WTC11 (cell line): ENCODE measurements at regions not wholly inside any gene's neighbourhood (a gene's known extent, or its start where the extent isn't known, plus 50 kb on each side); places are given as distances from the start of the nearest gene placed in this dataset.

ENCODE experiments used
- ATAC-seq: fragments of 200-7000 bp; cut with Tn5 transposase; 2 replicates; pipeline ENCODE4 v1.10.0; 2021; ENCODE audit warnings: mild to moderate bottlenecking, moderate library complexity
- CTCF ChIA-PET: fragments of 300-600 bp; sonication (Branson Sonifier 250); formaldehyde crosslinking; loops from one replicate; lab custom pipeline; 2021; ENCODE audit warnings: antibody characterized with exemption; lab: Charles Lee
- POLR2A ChIA-PET: fragments of 350-600 bp; sonication (Branson Sonifier 250); formaldehyde crosslinking; loops from one replicate; lab custom pipeline; 2021; ENCODE audit warnings: antibody characterized with exemption; lab: Charles Lee
- DNase-seq: peaks from one replicate; pipeline ENCODE4 v3.0.0; 2021; ENCODE audit warnings: low spot score
- H3K27ac Mint-ChIP-seq: 2 replicates; pipeline ENCODE4 v1.8.0; 2021; ENCODE audit warnings: mixed read lengths
- H3K27me3 Mint-ChIP-seq: 2 replicates; pipeline ENCODE4 v1.8.0; 2021; ENCODE audit warnings: low read depth, mild to moderate bottlenecking, moderate library complexity, mixed read lengths
- H3K36me3 Mint-ChIP-seq: 2 replicates; pipeline ENCODE4 v1.8.0; 2021; ENCODE audit warnings: mixed read lengths
- H3K4me1 Mint-ChIP-seq: 2 replicates; pipeline ENCODE4 v1.8.0; 2022; ENCODE audit warnings: mixed read lengths
- H3K4me3 Mint-ChIP-seq: 2 replicates; pipeline ENCODE4 v1.8.0; 2021; ENCODE audit warnings: mild to moderate bottlenecking, moderate library complexity, mixed read lengths
- H3K9me3 Mint-ChIP-seq: 2 replicates; pipeline ENCODE4 v1.8.0; 2021; ENCODE audit warnings: mixed read lengths
- ARID4B ChIP-seq: sonication (generic); formaldehyde crosslinking; IDR thresholded peaks from 2 replicates; pipeline ENCODE4 v1.8.0; 2023; ENCODE audit warnings: missing genetic modification reagents, mild to moderate bottlenecking, borderline replicate concordance
- ATF2 ChIP-seq: sonication (generic); formaldehyde crosslinking; IDR thresholded peaks from 2 replicates; pipeline ENCODE4 v1.8.1; 2022; ENCODE audit warnings: low read depth, missing genetic modification reagents, borderline replicate concordance
- ATF3 ChIP-seq: sonication (generic); formaldehyde crosslinking; conservative IDR thresholded peaks from 2 replicates; pipeline ENCODE4 v1.8.1; 2022; ENCODE audit warnings: mild to moderate bottlenecking, missing genetic modification reagents
- ELF4 ChIP-seq: sonication (generic); formaldehyde crosslinking; IDR thresholded peaks from 2 replicates; pipeline ENCODE4 v1.8.1; 2022; ENCODE audit warnings: low read depth, mild to moderate bottlenecking, moderate library complexity, missing genetic modification reagents
- ERG ChIP-seq: fragments of 250-450 bp; sonication (Bioruptor Pico); IDR thresholded peaks from 2 replicates; pipeline ENCODE4 v1.8.0; 2021; ENCODE audit warnings: mild to moderate bottlenecking
- ETV6 ChIP-seq: sonication (generic); formaldehyde crosslinking; IDR thresholded peaks from 2 replicates; pipeline ENCODE4 v1.8.1; 2022; ENCODE audit warnings: mild to moderate bottlenecking, missing genetic modification reagents
- GTF2I ChIP-seq: fragments of 250-450 bp; sonication (Bioruptor Pico); conservative IDR thresholded peaks from 2 replicates; pipeline ENCODE4 v1.4.0; 2021; ENCODE audit warnings: mild to moderate bottlenecking
- MAX ChIP-seq: sonication (generic); formaldehyde crosslinking; IDR thresholded peaks from 2 replicates; pipeline ENCODE4 v1.8.0; 2022; ENCODE audit warnings: mild to moderate bottlenecking, missing genetic modification reagents
- MLX ChIP-seq: sonication (generic); formaldehyde crosslinking; IDR thresholded peaks from 2 replicates; pipeline ENCODE4 v1.8.1; 2023; ENCODE audit warnings: mild to moderate bottlenecking, missing genetic modification reagents, moderate library complexity
- NFE2L1 ChIP-seq: sonication (generic); formaldehyde crosslinking; IDR thresholded peaks from 2 replicates; pipeline ENCODE4 v1.8.1; 2023; ENCODE audit warnings: missing genetic modification reagents
- NFYB ChIP-seq: sonication (generic); formaldehyde crosslinking; conservative IDR thresholded peaks from 2 replicates; pipeline ENCODE4 v1.8.0; 2022; ENCODE audit warnings: low read depth, missing genetic modification reagents
- NR1H2 ChIP-seq: sonication (generic); formaldehyde crosslinking; IDR thresholded peaks from 2 replicates; pipeline ENCODE4 v1.9.0; 2021; ENCODE audit warnings: mild to moderate bottlenecking, moderate library complexity, missing genetic modification reagents
- NR2C2 ChIP-seq: sonication (generic); formaldehyde crosslinking; IDR thresholded peaks from 2 replicates; pipeline ENCODE4 v1.8.0; 2022; ENCODE audit warnings: mild to moderate bottlenecking, missing genetic modification reagents
- NR3C1 ChIP-seq: sonication (generic); formaldehyde crosslinking; conservative IDR thresholded peaks from 2 replicates; pipeline ENCODE4 v1.8.1; 2023; ENCODE audit warnings: low read depth, mild to moderate bottlenecking, missing genetic modification reagents
- PREB ChIP-seq: sonication (generic); formaldehyde crosslinking; IDR thresholded peaks from 2 replicates; pipeline ENCODE4 v1.8.1; 2022; ENCODE audit warnings: mild to moderate bottlenecking, missing genetic modification reagents, moderate library complexity, borderline replicate concordance
- PRRX2 ChIP-seq: fragments of 250-450 bp; sonication (Bioruptor Pico); IDR thresholded peaks from 2 replicates; pipeline ENCODE4 v1.8.0; 2021; ENCODE audit warnings: mild to moderate bottlenecking
- RORB ChIP-seq: fragments of 250-450 bp; sonication (Bioruptor Pico); IDR thresholded peaks from 2 replicates; pipeline ENCODE4 v1.9.0; 2021; ENCODE audit warnings: mild to moderate bottlenecking
- SOX15 ChIP-seq: fragments of 250-450 bp; sonication (Bioruptor Pico); IDR thresholded peaks from 2 replicates; pipeline ENCODE4 v1.9.0; 2021; ENCODE audit warnings: mild to moderate bottlenecking
- ZNF121 ChIP-seq: sonication (generic); formaldehyde crosslinking; IDR thresholded peaks from 2 replicates; pipeline ENCODE4 v1.8.0; 2023; ENCODE audit warnings: missing genetic modification reagents
- ZNF423 ChIP-seq: fragments of 250-450 bp; sonication (Bioruptor Pico); IDR thresholded peaks from 2 replicates; pipeline ENCODE4 v2.1.2; 2022; ENCODE audit warnings: mild to moderate bottlenecking, moderate library complexity

- TF ChIP-seq MLX (CRISPR knock-in tag), result no peak
- TF ChIP-seq NR2C2 (CRISPR knock-in tag), result no peak
Measured at GRCh38 chrX:124275182-124275894, 57.1 kb upstream of the TEX13D start (continued).

- no peak for ATAC-seq
- TF ChIP-seq NFYB (CRISPR knock-in tag) (no peak), ZNF121 (CRISPR knock-in tag) (no peak), PRRX2 (CRISPR knock-in tag) (no peak), ETV6 (CRISPR knock-in tag) (no peak), SOX15 (no peak), MLX (CRISPR knock-in tag) (no peak), NR3C1 (no peak), ERG (CRISPR knock-in tag) (no peak), GTF2I (CRISPR knock-in tag) (no peak), MAX (CRISPR knock-in tag) (no peak), NR1H2 (CRISPR knock-in tag) (no peak), RORB (CRISPR knock-in tag) (no peak), NFE2L1 (CRISPR knock-in tag) (no peak), ATF3 (no peak), ARID4B (CRISPR knock-in tag) (no peak), ELF4 (CRISPR knock-in tag) (no peak), PREB (no peak), ZNF423 (CRISPR knock-in tag) (no peak), ATF2 (CRISPR knock-in tag) (no peak)
- ChIA-PET CTCF (no interaction called here), POLR2A (no interaction called here)
- H3K9me3 Mint-ChIP-seq, result no peaks in the 10 kb centered on the region
- no peak overlapping the region for H3K27ac Mint-ChIP-seq
- no peaks in the 10 kb centered on the region for H3K4me1 Mint-ChIP-seq
- DNase-seq, result no peak
- no peak overlapping the region for H3K4me3 Mint-ChIP-seq
- no peaks in the 10 kb centered on the region for H3K27me3 Mint-ChIP-seq
- no peaks in the 10 kb centered on the region for H3K36me3 Mint-ChIP-seq
Measured at GRCh38 chrX:124280294-124280902, 52.1 kb upstream of the TEX13D start.
